GM18907 (cell line): ENCODE measurements at regions not wholly inside any gene's neighbourhood (a gene's known extent, or its start where the extent isn't known, plus 50 kb on each side); places are given as distances from the start of the nearest gene placed in this dataset.

Experiments
- ATAC-seq: cut with Tn5 transposase; IDR thresholded peaks from one replicate; pipeline ENCODE4 v1.9.1; 2021; ENCODE audit warnings: mild to moderate bottlenecking, moderate library complexity; ENCODE audit not compliant: unreplicated experiment

GRCh38 chr10:44042075-44042770, 342.7 kb downstream of the CXCL12 start:
- ATAC-seq: no peak

GRCh38 chr10:44039599-44039998, 345.3 kb downstream of the CXCL12 start:
- ATAC-seq: no peak

- ATAC-seq: no peak
Measured at GRCh38 chr10:44036425-44036824, 348.5 kb downstream of the CXCL12 start.

DNA sequence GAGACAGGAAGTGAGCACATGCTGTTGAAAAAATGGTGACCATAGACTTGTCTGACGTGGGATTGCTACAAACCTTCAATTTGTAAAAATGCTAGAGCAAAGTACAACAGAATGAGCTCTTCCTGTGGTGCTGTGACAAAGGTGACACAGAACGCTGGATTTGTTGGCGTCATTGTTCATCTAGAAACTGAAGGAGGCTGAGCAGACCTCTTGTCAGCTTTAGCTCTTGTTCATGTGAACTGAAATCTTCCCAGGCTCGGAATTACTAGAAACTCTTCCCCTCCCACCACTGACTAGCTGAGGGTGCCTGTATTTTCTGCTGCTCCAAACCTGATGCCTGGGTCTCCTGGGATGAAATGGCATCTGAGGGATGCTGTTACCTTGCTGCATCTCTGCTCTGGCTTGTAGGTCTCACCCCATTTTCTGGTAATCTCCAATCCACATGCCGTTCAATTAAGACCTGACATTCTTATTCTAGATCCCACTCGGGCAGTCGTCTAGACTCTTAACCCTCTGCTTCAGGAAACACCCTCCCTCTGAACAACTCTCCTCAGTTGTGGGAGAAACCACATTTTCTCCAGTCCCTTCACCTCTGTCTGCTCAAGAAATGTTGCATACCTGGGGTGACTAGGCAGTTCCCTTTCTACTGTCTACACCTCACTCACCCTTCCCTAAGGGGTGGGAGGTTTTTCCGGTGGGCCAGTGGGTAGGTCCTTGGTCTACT, 349.3 kb downstream of the CXCL12 start:
- ATAC-seq: no peak

DNA sequence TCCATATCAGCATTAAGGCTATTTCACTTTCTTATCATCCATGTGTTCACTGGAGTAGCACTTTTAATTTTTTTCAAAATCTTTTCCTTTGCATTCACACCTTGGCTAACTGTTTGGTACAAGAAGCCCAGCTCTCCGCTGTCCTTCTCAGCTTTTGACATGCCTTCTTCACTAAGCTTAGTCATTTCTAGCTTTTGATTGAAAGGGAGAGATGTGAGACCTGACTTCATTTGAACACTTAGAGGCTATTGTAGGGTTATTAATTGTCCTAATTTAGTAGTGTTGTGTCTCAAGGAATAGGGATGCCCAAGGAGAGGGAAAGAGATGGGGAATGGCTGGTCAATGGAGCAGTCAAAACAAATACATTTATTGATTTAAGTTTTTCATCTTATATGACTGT, 350.0 kb downstream of the CXCL12 start:
- no peak for ATAC-seq

GRCh38 chr10:44033008-44033407, 351.9 kb downstream of the CXCL12 start:
- ATAC-seq: no peak

DNA sequence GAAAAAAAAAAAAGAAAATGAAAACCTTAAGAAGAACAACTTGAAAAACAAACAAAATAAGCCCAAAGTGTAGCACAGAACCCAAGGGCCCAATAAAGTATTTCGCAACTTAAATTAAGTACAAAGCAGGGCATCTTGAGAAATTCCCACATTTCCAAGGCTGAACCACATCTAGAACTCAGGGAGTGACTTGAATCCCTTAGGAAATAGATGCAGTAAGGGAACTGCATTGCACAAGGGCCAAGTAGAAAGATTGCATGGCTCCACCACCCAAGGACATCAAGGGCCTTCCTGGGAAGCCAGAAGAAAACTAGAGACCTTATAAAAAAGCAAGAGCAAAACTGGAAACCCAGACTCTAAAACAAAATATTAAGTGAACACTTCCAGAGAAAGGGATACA, 352.7 kb downstream of the CXCL12 start:
- ATAC-seq: no peak

DNA sequence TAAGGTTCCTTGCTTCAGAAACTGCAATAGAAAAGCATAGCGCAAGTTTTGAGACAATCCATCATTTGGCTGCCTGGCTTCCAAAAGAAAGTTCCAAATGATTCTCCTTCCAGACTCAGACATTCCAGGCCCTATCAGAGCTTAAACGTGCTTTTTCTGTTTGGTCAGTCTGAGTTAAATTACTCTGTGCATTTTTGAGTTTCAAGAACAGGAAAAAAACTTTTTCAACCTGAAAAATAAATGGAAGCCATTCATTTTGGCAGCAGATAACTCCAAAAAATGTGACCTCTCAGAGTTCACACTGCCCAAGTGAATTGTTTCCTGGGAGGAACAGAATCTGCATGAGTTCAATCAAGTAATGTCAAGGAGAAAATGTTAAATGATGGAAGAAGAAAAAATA, 354.2 kb downstream of the CXCL12 start:
- ATAC-seq: no peak

DNA sequence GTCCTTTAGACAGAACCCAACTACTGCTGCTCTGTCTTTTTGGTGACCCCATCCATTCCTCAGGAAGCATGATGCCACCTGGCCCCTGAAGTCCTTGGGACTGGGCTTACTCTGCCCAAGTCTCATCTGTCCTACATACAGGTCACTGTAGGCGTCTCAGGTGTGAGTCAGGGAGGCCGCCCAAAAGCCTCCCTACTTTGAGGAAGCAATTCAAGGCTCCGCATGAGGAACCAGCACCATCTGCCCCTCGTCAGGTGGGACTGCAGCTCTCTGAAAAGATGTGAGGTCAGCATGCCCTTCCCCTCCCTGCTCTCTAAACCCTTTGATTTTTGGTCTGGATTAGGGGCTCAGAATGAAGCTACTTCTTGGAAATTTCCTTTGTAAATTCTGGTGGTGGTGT, 354.8 kb downstream of the CXCL12 start:
- ATAC-seq: peak; percentile 79

DNA sequence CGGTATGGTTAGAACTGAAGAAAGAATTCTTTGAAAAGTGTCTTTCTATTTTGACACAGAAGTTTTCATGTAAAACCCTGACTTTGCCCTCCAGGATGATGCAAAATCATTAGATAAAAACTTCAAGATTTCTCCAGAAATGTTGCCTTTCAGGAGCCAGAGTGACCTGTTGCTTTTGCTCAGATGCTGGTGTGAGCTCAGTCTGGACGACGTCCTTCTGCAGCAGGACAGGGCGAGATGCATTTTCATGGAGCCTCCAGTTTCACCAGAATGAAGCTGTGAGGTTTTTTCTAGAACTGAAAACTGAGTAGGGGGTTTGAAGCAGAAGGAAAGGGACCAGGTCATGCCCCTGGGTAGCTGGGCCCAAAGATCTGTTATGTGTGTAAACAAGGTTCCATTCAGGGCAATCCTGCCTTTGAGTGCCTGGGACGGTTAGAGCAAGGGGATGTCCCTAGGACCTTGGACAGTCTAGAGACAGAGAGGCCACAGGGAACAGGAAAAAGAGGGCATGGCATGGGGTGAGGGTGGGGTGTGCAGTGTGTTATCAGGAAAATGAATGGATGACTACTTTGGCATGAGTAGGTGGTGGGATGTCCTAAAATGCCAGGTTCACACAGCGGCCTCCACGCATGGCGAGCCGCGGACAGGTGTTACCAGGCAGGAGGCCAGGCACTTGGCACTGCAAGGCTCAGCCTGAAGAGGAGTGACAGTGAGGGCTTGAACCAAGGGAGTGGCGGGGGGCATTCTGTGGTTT, 356.3 kb downstream of the CXCL12 start:
- no peak for ATAC-seq

DNA sequence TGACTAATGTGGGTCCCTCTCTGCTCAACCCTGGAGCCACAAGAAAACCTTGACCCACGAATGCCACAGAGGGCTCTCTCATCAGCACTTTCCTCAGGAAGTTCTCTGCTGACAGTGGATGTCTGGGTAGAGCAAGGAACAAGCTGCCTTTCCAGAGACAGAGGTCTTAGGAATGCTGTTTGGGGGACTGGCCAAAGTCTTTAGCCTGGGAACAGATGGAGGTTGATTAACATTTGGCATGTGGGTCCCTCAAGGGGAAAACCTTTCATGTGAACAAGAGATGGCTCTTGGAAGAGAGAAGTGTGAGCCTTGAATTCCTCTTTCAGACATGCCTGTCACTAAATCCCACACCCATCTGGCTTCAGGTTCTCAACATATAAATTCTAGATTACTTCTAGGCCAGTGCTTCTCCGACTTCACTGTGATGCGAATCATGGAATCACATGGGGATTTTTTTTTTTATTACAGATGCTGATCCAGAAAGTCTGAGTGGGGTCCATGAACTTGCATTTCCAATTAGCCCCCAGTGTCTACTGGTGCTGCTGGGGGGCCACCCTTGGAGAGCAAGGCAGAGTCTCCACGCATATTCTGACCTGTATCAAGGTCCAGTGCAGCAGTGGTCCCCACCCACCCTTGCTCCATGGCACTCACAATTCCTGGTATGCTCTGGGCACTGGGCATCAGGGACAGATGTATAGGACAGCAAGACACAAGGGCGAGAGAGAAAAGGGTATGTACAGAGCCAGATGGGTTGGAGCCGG, 360.4 kb downstream of the CXCL12 start:
- ATAC-seq: no peak

GRCh38 chr10:44023517-44023916, 361.4 kb downstream of the CXCL12 start:
- no peak for ATAC-seq

DNA sequence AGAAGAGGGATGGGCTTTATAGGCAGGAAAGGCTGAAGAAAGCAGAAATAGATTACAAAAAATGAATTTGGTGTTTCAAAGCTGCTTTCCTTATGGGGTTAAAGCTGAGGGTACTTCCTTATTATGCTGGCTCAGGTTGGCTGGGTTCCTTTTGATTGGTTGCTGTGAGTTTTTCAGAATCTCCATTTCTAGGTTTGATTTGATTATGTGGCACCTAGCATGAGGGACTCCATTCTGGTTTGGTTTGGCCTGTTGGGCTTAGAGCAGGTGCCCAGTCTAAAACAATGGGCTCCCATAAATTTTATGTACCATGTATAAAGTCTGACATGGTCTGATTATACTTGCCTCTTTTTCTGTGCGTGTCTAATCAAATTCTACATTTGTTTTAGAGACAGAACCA, 362.7 kb downstream of the CXCL12 start:
- ATAC-seq: no peak

DNA sequence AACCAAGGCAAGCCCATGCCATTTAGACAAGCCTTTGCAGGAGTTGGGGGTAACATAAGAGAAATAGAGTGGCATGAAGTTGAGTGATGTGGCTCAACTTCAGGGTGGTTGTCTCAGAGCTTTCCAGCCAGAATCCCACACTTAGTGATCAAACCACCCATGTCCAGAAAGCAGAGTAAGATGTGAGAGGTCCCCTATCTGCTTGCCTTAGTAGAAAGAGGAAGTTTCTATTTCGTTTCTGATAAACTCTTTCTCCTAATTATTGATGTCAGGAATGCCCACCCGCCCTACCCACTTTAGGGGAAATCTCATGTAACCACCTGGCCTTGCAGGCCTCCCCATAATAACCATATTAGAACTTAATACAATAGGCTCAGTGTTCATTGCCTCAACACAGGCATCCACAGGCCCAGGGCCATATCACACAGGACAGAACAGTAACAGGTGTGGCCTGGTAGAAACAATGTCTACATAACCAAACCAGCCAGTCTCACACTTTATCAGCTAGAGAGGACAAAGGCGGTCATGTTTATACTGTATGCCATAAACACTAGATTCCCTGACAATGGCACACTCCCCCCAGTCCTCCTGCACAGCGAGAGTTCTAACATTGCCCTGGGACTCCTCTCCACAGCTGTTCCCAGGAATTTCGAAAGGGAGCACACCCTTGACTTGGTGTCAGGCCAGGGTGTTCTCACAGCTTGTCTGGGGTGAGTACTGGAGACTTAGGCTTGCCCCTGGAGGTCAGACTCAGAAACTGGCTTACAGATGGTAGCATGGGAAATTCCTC, 364.4 kb downstream of the CXCL12 start:
- peak; percentile 78 for ATAC-seq

DNA sequence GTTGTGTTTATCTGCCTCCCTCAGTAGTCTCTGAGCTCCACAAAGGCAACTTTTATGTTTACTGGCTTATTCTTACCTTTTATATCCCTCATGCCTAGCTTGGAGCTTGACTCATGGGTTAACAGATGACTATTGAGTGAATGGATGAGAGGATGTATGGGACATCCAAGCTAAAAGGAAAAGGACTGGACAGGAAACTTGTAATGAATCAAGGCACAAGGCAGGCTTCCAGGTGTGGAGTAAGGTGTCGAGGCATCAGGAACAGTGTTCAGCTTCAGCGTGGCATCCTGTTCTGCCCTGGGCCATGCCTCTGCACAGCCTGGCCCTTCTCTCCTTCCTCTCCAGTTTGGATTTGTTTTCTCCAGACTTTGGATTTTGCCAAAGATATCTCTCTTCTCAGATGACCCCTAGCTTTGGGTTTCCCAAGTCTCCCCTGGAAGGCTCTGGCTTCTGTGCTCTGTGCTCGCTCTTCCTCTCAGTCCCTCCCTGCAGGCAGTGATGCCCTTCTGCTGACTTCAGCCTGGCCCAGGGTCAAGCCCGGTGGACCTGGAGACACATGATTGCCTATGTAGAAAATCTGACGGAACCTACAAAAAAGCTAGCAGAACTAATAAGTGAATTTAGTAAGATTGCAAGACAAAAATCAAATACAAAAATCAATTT, 367.3 kb downstream of the CXCL12 start:
- ATAC-seq: no peak

- no peak for ATAC-seq
Measured at GRCh38 chr10:44016589-44017482, 368.1 kb downstream of the CXCL12 start.

- no peak for ATAC-seq
Measured at GRCh38 chr10:44015702-44016500, 367.2 kb upstream of the ZNF32 start.

DNA sequence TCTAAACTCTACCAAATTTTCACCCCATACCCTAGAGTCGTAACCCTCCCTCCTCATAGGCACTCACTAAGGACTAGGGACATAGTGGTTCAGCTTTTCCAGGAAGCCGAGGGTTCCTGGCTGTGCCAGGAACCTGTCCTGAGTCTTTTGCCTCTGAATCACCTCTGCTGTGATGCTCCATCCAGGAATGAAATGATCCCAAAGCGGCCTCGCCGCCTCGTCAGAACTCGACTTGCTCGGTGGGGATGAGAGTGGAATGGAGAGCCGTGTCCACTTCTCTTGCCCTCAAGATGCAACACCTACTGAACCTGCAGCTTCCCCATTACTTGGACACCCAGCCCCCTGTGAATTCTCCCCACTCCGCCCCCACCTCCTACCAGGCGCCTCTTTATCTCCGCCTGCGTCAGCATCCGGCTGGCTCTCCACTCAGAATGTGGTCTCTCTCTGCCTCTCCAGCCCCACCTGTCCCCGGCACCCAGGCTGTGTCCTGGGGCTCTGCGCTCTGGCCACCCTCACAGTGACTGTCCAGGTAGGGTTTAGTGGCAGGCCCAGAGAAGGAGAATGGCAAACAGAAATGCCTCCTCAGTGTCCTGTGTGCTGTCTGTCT, 366.1 kb upstream of the ZNF32 start:
- no peak for ATAC-seq
